Skeletal muscle tissue (tissue), 3 donors: ENCODE measurements at regions not wholly inside any gene's neighbourhood (a gene's known extent, or its start where the extent isn't known, plus 50 kb on each side); places are given as distances from the start of the nearest gene placed in this dataset.

Experiments used
- H3K27ac ChIP-seq: one replicate; pipeline ENCODE4 v1.7.0; 2013; ENCODE audit warnings: mild to moderate bottlenecking, low read depth, low read length, inconsistent platforms
- H3K27me3 ChIP-seq, 3 donors: one replicate each; pipeline ENCODE4 v1.7.0; 2013; ENCODE audit warnings: low read length in 3 of 3; ENCODE audit not compliant: control insufficient read depth in 3 of 3, insufficient read depth in 3 of 3
- H3K36me3 ChIP-seq, 3 donors: one replicate each; pipeline ENCODE4 v1.7.0; 2013; ENCODE audit warnings: low read length in 3 of 3; ENCODE audit not compliant: control insufficient read depth in 3 of 3, insufficient read depth in 3 of 3
- H3K4me1 ChIP-seq, 3 donors: one replicate each; pipeline ENCODE4 v1.7.0; 2013; ENCODE audit warnings: low read length in 3 of 3, mild to moderate bottlenecking in 3 of 3; ENCODE audit not compliant: control insufficient read depth in 3 of 3, insufficient read depth in 3 of 3
- H3K4me3 ChIP-seq, 3 donors: one replicate each; pipeline ENCODE4 v1.7.0; 2013; ENCODE audit warnings: low read length in 3 of 3
- H3K9ac ChIP-seq, 3 donors: one replicate each; pipeline ENCODE4 v1.7.0; 2013; ENCODE audit warnings: low read length in 3 of 3, mild to moderate bottlenecking in 3 of 3, moderate library complexity in 2 of 3, low read depth in 1 of 3
- H3K9me3 ChIP-seq, 3 donors: one replicate each; pipeline ENCODE4 v1.7.0; 2013; ENCODE audit warnings: low read length in 3 of 3; ENCODE audit not compliant: control insufficient read depth in 3 of 3
- donor health status: Osteomylitis.

DNA sequence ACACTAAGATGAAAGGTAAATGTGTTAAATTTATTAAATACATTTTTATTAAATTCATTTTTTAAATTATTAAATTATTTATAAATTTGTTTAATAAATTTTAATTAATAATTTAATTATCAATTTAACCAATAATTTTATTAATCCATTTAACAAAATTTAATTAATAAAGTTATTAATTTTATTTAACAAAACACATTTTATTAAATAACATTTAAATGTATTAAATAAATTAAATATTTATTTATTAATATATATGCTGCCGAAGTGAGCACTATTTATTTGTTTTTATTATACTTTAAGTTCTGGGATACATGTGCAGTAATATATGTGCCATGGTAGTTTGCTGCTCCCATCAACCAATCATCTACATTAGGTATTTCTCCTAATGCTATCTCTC, 719.5 kb downstream of the TRIML1 start:
- Histone ChIP-seq H3K9ac (no peak overlapping the region), H3K4me3 (no peak overlapping the region), H3K27ac (no peak overlapping the region), H3K9me3 (no peaks in the 10 kb centered on the region), H3K36me3 (no peaks in the 10 kb centered on the region), H3K27me3 (no peaks in the 10 kb centered on the region), H3K4me1 (no peaks in the 10 kb centered on the region)

DNA sequence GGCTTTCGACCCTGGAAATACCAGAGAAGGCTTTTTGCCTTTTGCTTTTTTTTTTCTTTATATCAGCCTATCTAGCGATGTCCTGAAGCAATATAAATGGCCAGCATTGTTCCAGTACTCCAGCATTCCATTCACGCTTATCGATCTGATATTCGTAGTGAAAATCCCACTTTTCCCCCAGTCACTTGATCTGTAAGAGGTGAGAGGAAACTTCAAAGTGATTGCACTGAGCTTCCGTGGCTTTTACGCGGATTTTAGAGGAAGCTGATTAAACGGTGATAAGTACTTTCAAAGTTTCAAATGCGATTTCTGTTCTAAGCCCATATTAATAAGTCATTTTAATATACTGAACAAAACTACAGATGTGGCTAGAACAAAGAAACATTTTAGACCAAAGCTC, 725.5 kb downstream of the TRIML1 start:
- H3K9me3 ChIP-seq: no peaks in the 10 kb centered on the region
- H3K27ac ChIP-seq: no peak overlapping the region
- H3K4me3 ChIP-seq: no peak overlapping the region
- H3K36me3 ChIP-seq: no peaks in the 10 kb centered on the region
- no peaks in the 10 kb centered on the region for H3K27me3 ChIP-seq
- no peak overlapping the region for H3K9ac ChIP-seq
- H3K4me1 ChIP-seq: no peaks in the 10 kb centered on the region

GRCh38 chr4:188867796-188868195, 728.6 kb downstream of the TRIML1 start:
- H3K9ac ChIP-seq: no peak overlapping the region
- no peaks in the 10 kb centered on the region for H3K27me3 ChIP-seq
- H3K4me3 ChIP-seq: no peak overlapping the region
- H3K9me3 ChIP-seq: peaks cover 0 to under 1% (median 0%) of the 10 kb centered on the region in 3 donors
- H3K36me3 ChIP-seq: no peaks in the 10 kb centered on the region
- no peaks in the 10 kb centered on the region for H3K4me1 ChIP-seq
- no peak overlapping the region for H3K27ac ChIP-seq

- Histone ChIP-seq H3K27me3 (no peaks in the 10 kb centered on the region), H3K27ac (no peak overlapping the region), H3K9ac (no peak overlapping the region), H3K9me3 (peaks cover 0 to 2% (median 0%) of the 10 kb centered on the region in 3 donors), H3K4me1 (no peaks in the 10 kb centered on the region), H3K4me3 (no peak overlapping the region), H3K36me3 (no peaks in the 10 kb centered on the region)
These were observed 730.3 kb downstream of the TRIML1 start for GRCh38 chr4:188869581-188869980.

- Histone ChIP-seq H3K27me3 (no peaks in the 10 kb centered on the region), H3K27ac (no peak overlapping the region), H3K9ac (no peak overlapping the region), H3K4me3 (no peak overlapping the region), H3K4me1 (no peaks in the 10 kb centered on the region), H3K9me3 (peaks cover 0 to 2% (median 0%) of the 10 kb centered on the region in 3 donors), H3K36me3 (no peaks in the 10 kb centered on the region)
These were observed 733.6 kb downstream of the TRIML1 start for GRCh38 chr4:188872809-188873208.

DNA sequence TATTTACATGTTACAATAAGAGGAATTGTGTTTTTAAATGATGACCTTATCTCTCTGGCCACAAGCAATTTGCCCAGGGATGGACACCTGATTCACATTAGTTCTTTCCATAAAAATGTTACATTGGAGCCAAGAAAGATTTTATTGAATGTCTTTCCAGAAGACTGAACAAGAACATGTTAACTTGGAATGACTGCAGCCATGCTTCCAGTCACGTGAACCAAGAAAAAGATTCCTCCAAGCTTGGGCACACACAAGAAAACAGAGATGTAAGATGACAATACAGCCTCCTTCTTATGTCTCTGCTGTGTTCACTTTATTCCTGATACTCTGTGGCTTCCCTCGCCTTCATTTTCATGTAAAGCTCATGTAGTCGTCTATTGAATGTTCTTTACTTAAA, 737.6 kb downstream of the TRIML1 start:
- no peak overlapping the region for H3K4me3 ChIP-seq
- peaks cover 0 to 2% (median 0%) of the 10 kb centered on the region in 3 donors for H3K9me3 ChIP-seq
- no peaks in the 10 kb centered on the region for H3K27me3 ChIP-seq
- H3K27ac ChIP-seq: no peak overlapping the region
- H3K4me1 ChIP-seq: no peaks in the 10 kb centered on the region
- H3K9ac ChIP-seq: no peak overlapping the region
- no peaks in the 10 kb centered on the region for H3K36me3 ChIP-seq

DNA sequence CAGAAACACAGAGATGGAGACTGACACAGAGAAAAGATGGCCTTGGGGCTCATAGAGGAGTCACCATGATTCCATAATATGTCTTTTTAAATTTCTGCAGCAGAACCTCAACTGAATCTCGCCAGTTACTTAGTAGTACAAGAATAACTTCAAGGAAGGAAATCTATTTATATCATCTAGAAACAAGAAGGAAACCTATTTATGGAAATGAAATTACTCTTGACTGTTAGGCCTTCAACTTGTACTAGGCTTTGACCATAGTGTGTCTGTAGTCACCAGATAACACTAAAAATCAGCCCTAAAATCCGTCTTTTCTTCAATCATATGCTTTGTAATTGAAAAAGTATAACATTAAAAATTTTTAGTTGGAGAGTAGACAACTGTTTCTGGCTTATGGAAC, 740.4 kb downstream of the TRIML1 start:
- no peaks in the 10 kb centered on the region for H3K27me3 ChIP-seq
- no peak overlapping the region for H3K27ac ChIP-seq
- H3K36me3 ChIP-seq: no peaks in the 10 kb centered on the region
- no peak overlapping the region for H3K9ac ChIP-seq
- no peaks in the 10 kb centered on the region for H3K9me3 ChIP-seq
- H3K4me1 ChIP-seq: no peaks in the 10 kb centered on the region
- H3K4me3 ChIP-seq: no peak overlapping the region

GRCh38 chr4:188887905-188888304, 748.7 kb downstream of the TRIML1 start:
- Histone ChIP-seq H3K9ac (no peak overlapping the region), H3K4me1 (no peaks in the 10 kb centered on the region), H3K4me3 (no peak overlapping the region), H3K27me3 (no peaks in the 10 kb centered on the region), H3K36me3 (no peaks in the 10 kb centered on the region), H3K27ac (no peak overlapping the region), H3K9me3 (no peaks in the 10 kb centered on the region)

- H3K9ac ChIP-seq: no peak overlapping the region
- H3K9me3 ChIP-seq: no peaks in the 10 kb centered on the region
- no peak overlapping the region for H3K27ac ChIP-seq
- no peaks in the 10 kb centered on the region for H3K27me3 ChIP-seq
- no peak overlapping the region for H3K4me3 ChIP-seq
- no peaks in the 10 kb centered on the region for H3K36me3 ChIP-seq
- H3K4me1 ChIP-seq: no peaks in the 10 kb centered on the region
These were observed 753.6 kb downstream of the TRIML1 start for GRCh38 chr4:188892837-188893236.

- H3K4me3 ChIP-seq: no peak overlapping the region
- H3K4me1 ChIP-seq: no peaks in the 10 kb centered on the region
- H3K27ac ChIP-seq: no peak overlapping the region
- H3K9ac ChIP-seq: no peak overlapping the region
- H3K36me3 ChIP-seq: no peaks in the 10 kb centered on the region
- H3K27me3 ChIP-seq: no peaks in the 10 kb centered on the region
- H3K9me3 ChIP-seq: no peaks in the 10 kb centered on the region
These were observed 764.7 kb downstream of the TRIML1 start for GRCh38 chr4:188903986-188904385.

GRCh38 chr4:188904617-188905016, 765.4 kb downstream of the TRIML1 start:
- H3K9ac ChIP-seq: no peak overlapping the region
- H3K4me1 ChIP-seq: no peaks in the 10 kb centered on the region
- H3K9me3 ChIP-seq: no peaks in the 10 kb centered on the region
- no peak overlapping the region for H3K27ac ChIP-seq
- no peak overlapping the region for H3K4me3 ChIP-seq
- no peaks in the 10 kb centered on the region for H3K27me3 ChIP-seq
- no peaks in the 10 kb centered on the region for H3K36me3 ChIP-seq
